ENCODE measurements at regions not wholly inside any gene's neighbourhood (a gene's known extent, or its start where the extent isn't known, plus 50 kb on each side); places are given as distances from the start of the nearest gene placed in this dataset.

GRCh38 chr12:92032101-92032500 is 113.5 kb downstream of the BTG1 start:
- DNase-seq (ENCODE audit: low read depth in 2 of 2), result no peak

GRCh38 chr12:92030618-92031017 is 115.0 kb downstream of the BTG1 start:
- no peak for DNase-seq (ENCODE audit: low read depth in 2 of 2)

GRCh38 chr12:92029902-92030586 is 115.6 kb downstream of the BTG1 start:
- no peak for DNase-seq (ENCODE audit: low read depth in 2 of 2)

GRCh38 chr12:92029136-92029535 is 116.5 kb downstream of the BTG1 start:
- DNase-seq (ENCODE audit: low read depth in 2 of 2), result no peak

- no peak for DNase-seq (ENCODE audit: low read depth in 2 of 2)
These were observed 117.3 kb downstream of the BTG1 start for GRCh38 chr12:92028441-92028709.

- no peak for DNase-seq (ENCODE audit: low read depth in 2 of 2)
These were observed 117.8 kb downstream of the BTG1 start for GRCh38 chr12:92027701-92028440.

- no peak for DNase-seq (ENCODE audit: low read depth in 2 of 2)
These were observed 118.4 kb downstream of the BTG1 start for GRCh38 chr12:92027243-92027642.

GRCh38 chr12:92025462-92026207 is 120.0 kb downstream of the BTG1 start:
- DNase-seq (ENCODE audit: low read depth in 2 of 2), result no peak

- no peak for DNase-seq (ENCODE audit: low read depth in 2 of 2)
These were observed 123.6 kb downstream of the BTG1 start for GRCh38 chr12:92022093-92022492.

- no peak for DNase-seq (ENCODE audit: low read depth in 2 of 2)
These were observed 124.0 kb downstream of the BTG1 start for GRCh38 chr12:92021666-92022035.

- no peak for DNase-seq (ENCODE audit: low read depth in 2 of 2)
These were observed 124.5 kb downstream of the BTG1 start for GRCh38 chr12:92020983-92021665.

GRCh38 chr12:92019491-92020277 is 126.0 kb downstream of the BTG1 start:
- no peak for DNase-seq (ENCODE audit: low read depth in 2 of 2)

- no peak for DNase-seq (ENCODE audit: low read depth in 2 of 2)
These were observed 133.0 kb downstream of the BTG1 start for GRCh38 chr12:92012691-92013090.

GRCh38 chr12:92010853-92011701 is 134.6 kb downstream of the BTG1 start:
- no peak for DNase-seq (ENCODE audit: low read depth in 2 of 2)

GRCh38 chr12:92010368-92010767 is 135.3 kb downstream of the BTG1 start:
- DNase-seq (ENCODE audit: low read depth in 2 of 2), result no peak

GRCh38 chr12:92008345-92008744 is 137.3 kb downstream of the BTG1 start:
- no peak for DNase-seq (ENCODE audit: low read depth in 2 of 2)

GRCh38 chr12:92007787-92008186 is 137.9 kb downstream of the BTG1 start:
- no peak for DNase-seq (ENCODE audit: low read depth in 2 of 2)

- no peak for DNase-seq (ENCODE audit: low read depth in 2 of 2)
These were observed 141.9 kb downstream of the BTG1 start for GRCh38 chr12:92003701-92004100.

GRCh38 chr12:92002673-92003382 is 142.8 kb downstream of the BTG1 start:
- no peak for DNase-seq (ENCODE audit: low read depth in 2 of 2)

GRCh38 chr12:92002195-92002649 is 143.4 kb downstream of the BTG1 start:
- no peak for DNase-seq (ENCODE audit: low read depth in 2 of 2)

Data from stimulated activated CD4-positive, alpha-beta T cell treated with anti-CD3 and anti-CD28 coated beads, Interleukin-4, amount 100 ng/mL, for 48 hours (primary cell).